Suprapubic skin (tissue), 4 donors: ENCODE measurements at regions not wholly inside any gene's neighbourhood (a gene's known extent, or its start where the extent isn't known, plus 50 kb on each side); places are given as distances from the start of the nearest gene placed in this dataset.

Experiments used
- DNase-seq, 2 donors: peaks; one replicate each; pipeline ENCODE4 v3.0.0-alpha.2; 2019; ENCODE audit warnings: low spot score in 2 of 2
- H3K27ac ChIP-seq: fragments of 200-600 bp; sonication (generic); one replicate; pipeline ENCODE4 v1.5.1; 2019
- H3K27me3 ChIP-seq: fragments of 200-600 bp; sonication (generic); one replicate; pipeline ENCODE4 v1.5.1; 2019
- H3K36me3 ChIP-seq: fragments of 200-600 bp; sonication (generic); one replicate; pipeline ENCODE4 v1.5.1; 2019
- H3K4me1 ChIP-seq: fragments of 200-600 bp; sonication (generic); one replicate; pipeline ENCODE4 v1.5.1; 2019
- H3K4me3 ChIP-seq: fragments of 200-600 bp; sonication (generic); one replicate; pipeline ENCODE4 v1.5.1; 2019; ENCODE audit warnings: mild to moderate bottlenecking
- H3K9me3 ChIP-seq: fragments of 200-600 bp; sonication (generic); one replicate; pipeline ENCODE4 v1.5.1; 2019
- EP300 ChIP-seq: sonication (generic); formaldehyde crosslinking; IDR thresholded peaks from one replicate; pipeline ENCODE4 v1.6.1; 2017; ENCODE audit warnings: antibody characterized with exemption
- POLR2A ChIP-seq, 2 donors: fragments of 450-650 bp; IDR thresholded peaks; one replicate each; pipeline ENCODE4 v1.6.1; 2017; ENCODE audit warnings: antibody characterized with exemption in 2 of 2, mild to moderate bottlenecking in 2 of 2, moderate library complexity in 2 of 2
- POLR2AphosphoS5 ChIP-seq, 3 donors: sonication (generic); formaldehyde crosslinking; IDR thresholded peaks; one replicate each; pipeline ENCODE4 v1.6.1; 2017; ENCODE audit warnings: antibody characterized with exemption in 3 of 3
- whole genome bisulfite sequencing: methylation state at CpG from one replicate; pipeline ENCODE4 v1.1.5; 2018; 5-methylcytosine and 5-hydroxymethylcytosine counted together
- TF ChIP-seq, protein P1 (sequence below), 2 donors: fragments of 200-600 bp in 1 of 2; fragments of 450-650 bp in 1 of 2; sonication (generic) in 1 of 2; IDR thresholded peaks; one replicate each; pipeline ENCODE4 v1.5.1; 2016 to 2019; ENCODE audit warnings: antibody characterized with exemption in 2 of 2, mild to moderate bottlenecking in 1 of 2, moderate library complexity in 1 of 2

DNA sequence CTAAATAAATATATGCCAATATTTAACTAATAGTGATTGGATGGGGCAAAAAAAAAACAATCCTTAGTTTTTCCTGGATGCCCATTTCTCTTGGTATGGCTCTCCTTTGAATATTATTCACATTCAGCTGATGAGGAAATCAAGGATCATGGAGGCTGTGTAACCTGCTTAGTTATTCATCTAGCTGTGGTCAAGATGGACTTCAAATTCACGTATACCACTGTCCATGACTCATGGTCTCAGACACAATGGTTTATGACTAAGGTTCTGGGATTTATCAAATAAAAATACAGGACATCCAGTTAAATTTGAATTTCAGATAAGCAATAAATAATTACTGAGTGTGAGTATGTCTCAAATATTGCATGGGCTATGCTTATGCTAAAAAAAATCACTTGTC lies 191.5 kb upstream of the CELF2 start:
- Histone ChIP-seq H3K4me1 (peaks cover 30% of the 10 kb centered on the region), H3K9me3 (no peaks in the 10 kb centered on the region), H3K27me3 (no peaks in the 10 kb centered on the region), H3K27ac (peak overlapping the region; percentile 63), H3K4me3 (no peak overlapping the region), H3K36me3 (no peaks in the 10 kb centered on the region)
- 93% methylated on average over 1 of the region's 1 CpG for WGBS
- no peak for TF ChIP-seq POLR2A (IDR thresholded peaks at IDR 0.05)
- TF ChIP-seq, protein P1, sequence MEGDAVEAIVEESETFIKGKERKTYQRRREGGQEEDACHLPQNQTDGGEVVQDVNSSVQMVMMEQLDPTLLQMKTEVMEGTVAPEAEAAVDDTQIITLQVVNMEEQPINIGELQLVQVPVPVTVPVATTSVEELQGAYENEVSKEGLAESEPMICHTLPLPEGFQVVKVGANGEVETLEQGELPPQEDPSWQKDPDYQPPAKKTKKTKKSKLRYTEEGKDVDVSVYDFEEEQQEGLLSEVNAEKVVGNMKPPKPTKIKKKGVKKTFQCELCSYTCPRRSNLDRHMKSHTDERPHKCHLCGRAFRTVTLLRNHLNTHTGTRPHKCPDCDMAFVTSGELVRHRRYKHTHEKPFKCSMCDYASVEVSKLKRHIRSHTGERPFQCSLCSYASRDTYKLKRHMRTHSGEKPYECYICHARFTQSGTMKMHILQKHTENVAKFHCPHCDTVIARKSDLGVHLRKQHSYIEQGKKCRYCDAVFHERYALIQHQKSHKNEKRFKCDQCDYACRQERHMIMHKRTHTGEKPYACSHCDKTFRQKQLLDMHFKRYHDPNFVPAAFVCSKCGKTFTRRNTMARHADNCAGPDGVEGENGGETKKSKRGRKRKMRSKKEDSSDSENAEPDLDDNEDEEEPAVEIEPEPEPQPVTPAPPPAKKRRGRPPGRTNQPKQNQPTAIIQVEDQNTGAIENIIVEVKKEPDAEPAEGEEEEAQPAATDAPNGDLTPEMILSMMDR (IDR thresholded peaks at IDR 0.05) = no peak
- no peak for TF ChIP-seq POLR2AphosphoS5 (IDR thresholded peaks at IDR 0.05)
- DNase-seq = no peak

DNA sequence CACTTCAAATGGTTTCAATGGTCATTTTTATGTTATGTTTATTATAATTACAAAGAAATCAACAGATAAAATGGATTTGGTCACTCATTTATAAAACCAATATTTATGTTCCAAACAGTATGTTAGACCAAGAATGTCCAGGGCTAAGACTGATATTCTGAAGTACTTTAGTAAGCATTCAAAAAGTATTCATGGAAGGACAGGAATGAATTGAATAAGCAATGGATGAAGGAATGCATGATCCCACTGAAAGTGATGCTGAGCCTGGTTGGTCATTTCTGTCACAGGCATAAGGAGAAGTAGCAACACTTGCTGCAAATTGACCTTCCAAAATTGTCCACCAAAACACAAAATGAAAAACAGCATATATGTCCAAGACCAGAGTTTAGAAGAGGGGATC lies 189.0 kb upstream of the CELF2 start:
- Histone ChIP-seq H3K4me1 (peaks cover 19% of the 10 kb centered on the region), H3K4me3 (no peak overlapping the region), H3K9me3 (no peaks in the 10 kb centered on the region), H3K27ac (no peak overlapping the region), H3K36me3 (no peaks in the 10 kb centered on the region), H3K27me3 (no peaks in the 10 kb centered on the region)
- TF ChIP-seq, protein P1 (IDR thresholded peaks at IDR 0.05) = no peak
- no peak for TF ChIP-seq EP300
- no peak for TF ChIP-seq POLR2A (IDR thresholded peaks at IDR 0.05)
- TF ChIP-seq POLR2AphosphoS5 (IDR thresholded peaks at IDR 0.05) = no peak
- no peak for DNase-seq

- H3K9me3 ChIP-seq = no peaks in the 10 kb centered on the region
- DNase-seq = no peak
- H3K36me3 ChIP-seq = no peaks in the 10 kb centered on the region
- H3K4me3 ChIP-seq = no peak overlapping the region
- no peak for TF ChIP-seq EP300
- peaks cover 14% of the 10 kb centered on the region for H3K4me1 ChIP-seq
- peak overlapping the region; percentile 80 for H3K27ac ChIP-seq
- WGBS = 68% methylated on average over 2 of the region's 2 CpGs
- H3K27me3 ChIP-seq = no peaks in the 10 kb centered on the region
Observed at GRCh38 chr10:10829576-10829975, 188.1 kb upstream of the CELF2 start.

GRCh38 chr10:10830293-10830986 lies 187.2 kb upstream of the CELF2 start:
- 29% methylated on average over 6 of the region's 6 CpGs for WGBS
- no peak for DNase-seq
- no peaks in the 10 kb centered on the region for H3K27me3 ChIP-seq
- TF ChIP-seq POLR2AphosphoS5 (IDR thresholded peaks at IDR 0.05) = no peak
- TF ChIP-seq, protein P1 (IDR thresholded peaks at IDR 0.05) = no peak
- no peak for TF ChIP-seq EP300
- TF ChIP-seq POLR2A (IDR thresholded peaks at IDR 0.05) = no peak
- H3K36me3 ChIP-seq = no peaks in the 10 kb centered on the region
- no peaks in the 10 kb centered on the region for H3K9me3 ChIP-seq
- peaks cover 12% of the 10 kb centered on the region for H3K4me1 ChIP-seq
- no peak overlapping the region for H3K4me3 ChIP-seq
- peak overlapping the region; percentile 80 for H3K27ac ChIP-seq

GRCh38 chr10:10831085-10831484 lies 186.6 kb upstream of the CELF2 start:
- H3K4me3 ChIP-seq = no peak overlapping the region
- peaks cover 8% of the 10 kb centered on the region for H3K4me1 ChIP-seq
- no peaks in the 10 kb centered on the region for H3K36me3 ChIP-seq
- DNase-seq = peak in 1 of 2 donors; percentile 88
- no peaks in the 10 kb centered on the region for H3K27me3 ChIP-seq
- H3K9me3 ChIP-seq = no peaks in the 10 kb centered on the region
- TF ChIP-seq POLR2AphosphoS5 (IDR thresholded peaks at IDR 0.05) = peak in 1 of 3 donors; percentile 59
- TF ChIP-seq, protein P1 (IDR thresholded peaks at IDR 0.05) = no peak
- 71% methylated on average over 8 of the region's 8 CpGs for WGBS
- H3K27ac ChIP-seq = peak overlapping the region; percentile 80

DNA sequence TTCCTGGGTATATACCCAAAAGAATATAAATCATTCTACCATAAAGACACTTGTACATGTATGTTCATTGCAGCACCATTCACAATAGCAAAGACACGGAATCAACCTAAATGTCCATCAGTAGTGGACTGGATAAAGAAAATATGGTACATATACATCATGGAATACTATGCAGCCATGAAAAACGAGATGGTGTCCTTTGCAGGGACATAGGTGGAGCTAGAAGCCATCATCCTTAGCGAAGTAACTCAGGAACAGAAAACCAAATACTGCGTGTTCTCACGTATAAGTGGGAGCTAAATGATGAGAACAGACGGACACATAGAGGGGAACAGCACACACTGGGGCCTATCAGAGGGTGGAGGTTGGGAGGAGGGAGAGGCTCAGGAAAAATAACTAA lies 183.7 kb upstream of the CELF2 start:
- WGBS = 94% methylated on average over 6 of the region's 6 CpGs
- H3K36me3 ChIP-seq = no peaks in the 10 kb centered on the region

More for the DNA sequence above, 183.7 kb upstream of the CELF2 start:
- TF ChIP-seq POLR2AphosphoS5 (IDR thresholded peaks at IDR 0.05) = no peak
- TF ChIP-seq POLR2A (IDR thresholded peaks at IDR 0.05) = no peak
- TF ChIP-seq EP300 = no peak
- TF ChIP-seq, protein P1 (IDR thresholded peaks at IDR 0.05) = no peak
- DNase-seq = no peak
- Histone ChIP-seq H3K27ac (no peak overlapping the region), H3K4me3 (no peak overlapping the region), H3K4me1 (peaks cover 8% of the 10 kb centered on the region), H3K9me3 (peaks cover 3% of the 10 kb centered on the region), H3K27me3 (no peaks in the 10 kb centered on the region)
